Astrocyte (in vitro differentiated cells and primary cell): ENCODE measurements at regions not wholly inside any gene's neighbourhood (a gene's known extent, or its start where the extent isn't known, plus 50 kb on each side); places are given as distances from the start of the nearest gene placed in this dataset.

Source experiments
- CTCF ChIP-seq: IDR thresholded peaks from 2 replicates; pipeline ENCODE4 v1.5.1; 2011; ENCODE audit warnings: low read depth, mild to moderate bottlenecking, inconsistent platforms, low read length, moderate library complexity; ENCODE audit not compliant: insufficient read depth
- EZH2 ChIP-seq: IDR thresholded peaks from 2 replicates; pipeline ENCODE4 v1.6.1; 2012; ENCODE audit warnings: mild to moderate bottlenecking, low read length, inconsistent platforms; ENCODE audit not compliant: insufficient read depth

- TF ChIP-seq CTCF (no peak), EZH2 (no peak)
Observed at GRCh38 chr20:48276021-48276342, 490.7 kb upstream of the SULF2 start.
